GM19099 (cell line): ENCODE measurements at regions not wholly inside any gene's neighbourhood (a gene's known extent, or its start where the extent isn't known, plus 50 kb on each side); places are given as distances from the start of the nearest gene placed in this dataset.

Source experiments
- POLR2A ChIP-seq: IDR thresholded peaks from 3 replicates; pipeline ENCODE4 v1.6.1; 2011; ENCODE audit warnings: low read depth; ENCODE audit not compliant: insufficient read length; ENCODE audit errors: extremely low read depth

GRCh38 chr1:59230622-59231021, 66.3 kb upstream of the FGGY start:
- no peak for TF ChIP-seq POLR2A

- TF ChIP-seq POLR2A = no peak
Observed at GRCh38 chr1:59232216-59232615, 64.7 kb upstream of the FGGY start.

- no peak for TF ChIP-seq POLR2A
Observed at GRCh38 chr1:59233444-59233843, 63.5 kb upstream of the FGGY start.

GRCh38 chr1:59236721-59237545, 60.0 kb upstream of the FGGY start:
- TF ChIP-seq POLR2A = no peak

GRCh38 chr1:59237900-59238299, 59.0 kb upstream of the FGGY start:
- TF ChIP-seq POLR2A = no peak

GRCh38 chr1:59238333-59238934, 58.5 kb upstream of the FGGY start:
- no peak for TF ChIP-seq POLR2A

GRCh38 chr1:59238993-59239392, 57.9 kb upstream of the FGGY start:
- TF ChIP-seq POLR2A = no peak

- TF ChIP-seq POLR2A = no peak
Observed at GRCh38 chr1:59241909-59242308, 55.0 kb upstream of the FGGY start.

- no peak for TF ChIP-seq POLR2A
Observed at GRCh38 chr1:59242370-59242769, 54.5 kb upstream of the FGGY start.

- TF ChIP-seq POLR2A = no peak
Observed at GRCh38 chr1:59243550-59243949, 53.3 kb upstream of the FGGY start.

GRCh38 chr1:59243978-59244377, 52.9 kb upstream of the FGGY start:
- no peak for TF ChIP-seq POLR2A

- no peak for TF ChIP-seq POLR2A
Observed at GRCh38 chr1:59244891-59245290, 52.0 kb upstream of the FGGY start.
